Bronchial epithelial cell (primary cell): ENCODE measurements at regions not wholly inside any gene's neighbourhood (a gene's known extent, or its start where the extent isn't known, plus 50 kb on each side); places are given as distances from the start of the nearest gene placed in this dataset.

ENCODE experiments used
- DNase-seq: peaks from one replicate; pipeline ENCODE4 v3.0.0-alpha.2; 2010; ENCODE audit warnings: low read depth
- FAIRE-seq: peaks from 2 replicates; lab custom pipeline; 2011; peaks lifted over from hg19 to GRCh38; lab: Jason Lieb, UNC
- H3K27me3 ChIP-seq: 2 replicates; pipeline ENCODE4 v1.5.1; 2011; ENCODE audit warnings: low read length; ENCODE audit not compliant: control insufficient read depth, insufficient read depth
- H3K36me3 ChIP-seq: 2 replicates; pipeline ENCODE4 v1.5.1; 2011; ENCODE audit warnings: low read length; ENCODE audit not compliant: control insufficient read depth, insufficient read depth
- H3K4me3 ChIP-seq: 2 replicates; pipeline ENCODE4 v1.5.1; 2011; ENCODE audit warnings: mild to moderate bottlenecking, low read depth, low read length, control low read depth
- CTCF ChIP-seq: IDR thresholded peaks from 2 replicates; pipeline ENCODE4 v1.5.1; 2011; ENCODE audit warnings: mild to moderate bottlenecking, moderate library complexity, low read length, control low read depth, inconsistent platforms; ENCODE audit not compliant: insufficient read depth, severe bottlenecking

- no peak for FAIRE-seq
- H3K27me3 ChIP-seq: no peaks in the 10 kb centered on the region
Measured at GRCh38 chr18:8552151-8552550, 57.1 kb upstream of the RAB12 start.

GRCh38 chr18:8554354-8554753 lies 54.9 kb upstream of the RAB12 start:
- Histone ChIP-seq H3K27me3 (no peaks in the 10 kb centered on the region), H3K36me3 (no peaks in the 10 kb centered on the region), H3K4me3 (no peak overlapping the region)
- TF ChIP-seq CTCF: no peak
- FAIRE-seq: no peak
- no peak for DNase-seq

More at GRCh38 chr18:8552151-8552550, 57.1 kb upstream of the RAB12 start:
- no peak for DNase-seq
- Histone ChIP-seq H3K4me3 (no peak overlapping the region), H3K36me3 (no peaks in the 10 kb centered on the region)
- TF ChIP-seq CTCF: no peak

- Histone ChIP-seq H3K27me3 (no peaks in the 10 kb centered on the region), H3K36me3 (no peaks in the 10 kb centered on the region), H3K4me3 (no peak overlapping the region)
- DNase-seq (no peak), FAIRE-seq (no peak)
- TF ChIP-seq CTCF: no peak
Measured at GRCh38 chr18:8556424-8556823, 52.8 kb upstream of the RAB12 start.
